ENCODE measurements at regions not wholly inside any gene's neighbourhood (a gene's known extent, or its start where the extent isn't known, plus 50 kb on each side); places are given as distances from the start of the nearest gene placed in this dataset.
"Not testable (repeated sequence)": the region's sequence is repeated elsewhere in the genome, so short reads cannot be mapped to it uniquely, and the experiment has no call there.

DNA sequence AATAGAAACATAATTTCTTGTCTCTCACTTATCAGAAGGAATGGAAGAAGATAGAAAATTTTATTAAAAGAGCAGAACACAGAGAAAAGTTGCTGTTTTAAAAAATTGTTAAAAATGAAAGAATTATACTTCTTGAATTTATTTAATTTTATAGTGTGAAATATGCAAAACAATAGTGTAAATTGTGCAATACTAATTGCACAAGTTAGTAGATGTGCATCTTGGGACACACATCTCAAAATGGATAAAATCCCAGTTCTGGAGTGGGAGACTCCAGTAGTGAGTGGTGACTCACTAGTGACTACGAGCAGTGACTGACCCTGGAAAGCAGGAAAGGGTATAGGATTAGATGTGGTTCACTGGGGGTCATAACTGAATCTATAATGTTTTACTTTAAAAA lies 223.2 kb downstream of the MSX2 start:
- H3K9ac ChIP-seq (ENCODE audit: low read depth, low read length, poor library complexity, severe bottlenecking), result no peak overlapping the region
- H3F3A ChIP-seq (ENCODE audit: low read depth), result no peaks in the 10 kb centered on the region
- TF ChIP-seq, protein P1, sequence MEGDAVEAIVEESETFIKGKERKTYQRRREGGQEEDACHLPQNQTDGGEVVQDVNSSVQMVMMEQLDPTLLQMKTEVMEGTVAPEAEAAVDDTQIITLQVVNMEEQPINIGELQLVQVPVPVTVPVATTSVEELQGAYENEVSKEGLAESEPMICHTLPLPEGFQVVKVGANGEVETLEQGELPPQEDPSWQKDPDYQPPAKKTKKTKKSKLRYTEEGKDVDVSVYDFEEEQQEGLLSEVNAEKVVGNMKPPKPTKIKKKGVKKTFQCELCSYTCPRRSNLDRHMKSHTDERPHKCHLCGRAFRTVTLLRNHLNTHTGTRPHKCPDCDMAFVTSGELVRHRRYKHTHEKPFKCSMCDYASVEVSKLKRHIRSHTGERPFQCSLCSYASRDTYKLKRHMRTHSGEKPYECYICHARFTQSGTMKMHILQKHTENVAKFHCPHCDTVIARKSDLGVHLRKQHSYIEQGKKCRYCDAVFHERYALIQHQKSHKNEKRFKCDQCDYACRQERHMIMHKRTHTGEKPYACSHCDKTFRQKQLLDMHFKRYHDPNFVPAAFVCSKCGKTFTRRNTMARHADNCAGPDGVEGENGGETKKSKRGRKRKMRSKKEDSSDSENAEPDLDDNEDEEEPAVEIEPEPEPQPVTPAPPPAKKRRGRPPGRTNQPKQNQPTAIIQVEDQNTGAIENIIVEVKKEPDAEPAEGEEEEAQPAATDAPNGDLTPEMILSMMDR (conservative IDR thresholded peaks at IDR 0.05; ENCODE audit: low read length), result no peak
- no peak for TF ChIP-seq EZH2phosphoT487 (IDR thresholded peaks at IDR 0.05; ENCODE audit: borderline replicate concordance)
- H3K79me2 ChIP-seq (ENCODE audit: insufficient read depth, low read length), result no peaks in the 10 kb centered on the region
- H3K27me3 ChIP-seq (ENCODE audit: insufficient read depth, low read length, poor library complexity, severe bottlenecking), result no peaks in the 10 kb centered on the region
- H3K4me1 ChIP-seq (ENCODE audit: insufficient read depth, low read length, poor library complexity, severe bottlenecking), result no peaks in the 10 kb centered on the region
- H4K20me1 ChIP-seq (ENCODE audit: insufficient read depth, low read length, poor library complexity, severe bottlenecking), result no peaks in the 10 kb centered on the region
- no peaks in the 10 kb centered on the region for H3K36me3 ChIP-seq (ENCODE audit: insufficient read depth, low read length)
- no peak overlapping the region for H3K4me3 ChIP-seq (ENCODE audit: low read length, poor library complexity, severe bottlenecking)
- no peak overlapping the region for H3K4me2 ChIP-seq (ENCODE audit: low read depth, low read length, poor library complexity, severe bottlenecking)
- H2AFZ ChIP-seq (ENCODE audit: low read length), result no peak overlapping the region
- no peaks in the 10 kb centered on the region for H3K9me3 ChIP-seq (ENCODE audit: insufficient read depth, low read depth, low read length)
- H3K9me2 ChIP-seq (replicated peaks; ENCODE audit: low read depth, low read length), result no peaks in the 10 kb centered on the region

DNA sequence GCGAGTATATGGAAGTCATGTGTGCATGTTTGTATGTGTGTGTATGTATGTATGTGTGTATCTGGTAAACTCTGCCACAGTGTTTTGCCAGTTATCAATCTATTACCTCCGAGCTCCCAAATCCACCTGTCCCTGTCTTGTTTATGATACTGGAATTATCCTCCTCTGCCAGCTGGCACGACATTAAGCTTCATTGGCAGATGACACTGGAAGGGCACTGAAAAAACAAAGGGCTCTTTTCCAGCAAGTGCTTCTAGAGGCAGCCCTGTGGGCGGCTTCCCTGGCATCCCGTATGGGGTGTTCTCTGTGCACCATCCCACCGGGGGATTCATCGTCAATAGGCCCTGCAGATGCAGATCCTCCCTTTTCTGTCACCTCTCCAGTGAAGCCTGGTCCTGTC lies 221.5 kb downstream of the MSX2 start:
- H3K9ac ChIP-seq (ENCODE audit: low read depth, low read length, poor library complexity, severe bottlenecking), result no peak overlapping the region
- no peaks in the 10 kb centered on the region for H3K79me2 ChIP-seq (ENCODE audit: insufficient read depth, low read length)

DNA sequence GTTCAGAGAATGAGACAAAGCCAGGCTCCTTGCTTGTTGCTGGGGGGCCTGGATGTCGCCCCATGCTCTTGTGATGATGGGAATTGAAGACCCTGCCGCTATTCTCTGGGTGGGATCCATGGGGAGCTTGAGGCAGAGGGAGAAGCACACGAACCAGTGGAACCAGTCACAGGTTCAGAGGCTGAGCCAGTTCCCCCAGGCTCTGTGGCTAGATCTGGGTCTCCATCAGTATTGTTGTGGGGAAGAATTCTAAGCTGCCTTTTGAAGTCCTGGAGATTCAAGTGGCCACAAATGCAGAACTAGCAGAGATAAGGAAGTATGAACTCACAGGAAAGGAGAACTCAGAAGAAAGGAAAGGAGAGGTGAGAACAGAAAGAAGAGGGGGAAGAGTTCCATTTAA lies 219.4 kb downstream of the MSX2 start:
- Histone ChIP-seq H2AFZ (ENCODE audit: low read length) (no peak overlapping the region), H3K9me3 (ENCODE audit: insufficient read depth, low read depth, low read length) (no peaks in the 10 kb centered on the region), H3K4me3 (ENCODE audit: low read length, poor library complexity, severe bottlenecking) (no peak overlapping the region), H3K4me1 (ENCODE audit: insufficient read depth, low read length, poor library complexity, severe bottlenecking) (no peaks in the 10 kb centered on the region), H3K9me2 (replicated peaks; ENCODE audit: low read depth, low read length) (no peaks in the 10 kb centered on the region), H3K9ac (ENCODE audit: low read depth, low read length, poor library complexity, severe bottlenecking) (no peak overlapping the region), H3F3A (ENCODE audit: low read depth) (no peaks in the 10 kb centered on the region), H4K20me1 (ENCODE audit: insufficient read depth, low read length, poor library complexity, severe bottlenecking) (no peaks in the 10 kb centered on the region), H3K79me2 (ENCODE audit: insufficient read depth, low read length) (no peaks in the 10 kb centered on the region), H3K4me2 (ENCODE audit: low read depth, low read length, poor library complexity, severe bottlenecking) (no peak overlapping the region), H3K36me3 (ENCODE audit: insufficient read depth, low read length) (no peaks in the 10 kb centered on the region), H3K27me3 (ENCODE audit: insufficient read depth, low read length, poor library complexity, severe bottlenecking) (no peaks in the 10 kb centered on the region)
- TF ChIP-seq EZH2phosphoT487 (IDR thresholded peaks at IDR 0.05; ENCODE audit: borderline replicate concordance), result no peak
- TF ChIP-seq, protein P1 (conservative IDR thresholded peaks at IDR 0.05; ENCODE audit: low read length), result no peak

More for the DNA sequence above, 221.5 kb downstream of the MSX2 start:
- H3K4me2 ChIP-seq (ENCODE audit: low read depth, low read length, poor library complexity, severe bottlenecking), result no peak overlapping the region
- H3F3A ChIP-seq (ENCODE audit: low read depth), result no peaks in the 10 kb centered on the region
- H3K36me3 ChIP-seq (ENCODE audit: insufficient read depth, low read length), result no peaks in the 10 kb centered on the region
- no peak overlapping the region for H3K4me3 ChIP-seq (ENCODE audit: low read length, poor library complexity, severe bottlenecking)
- no peaks in the 10 kb centered on the region for H3K9me3 ChIP-seq (ENCODE audit: insufficient read depth, low read depth, low read length)
- no peaks in the 10 kb centered on the region for H4K20me1 ChIP-seq (ENCODE audit: insufficient read depth, low read length, poor library complexity, severe bottlenecking)
- H3K27me3 ChIP-seq (ENCODE audit: insufficient read depth, low read length, poor library complexity, severe bottlenecking), result no peaks in the 10 kb centered on the region
- H2AFZ ChIP-seq (ENCODE audit: low read length), result no peak overlapping the region
- H3K4me1 ChIP-seq (ENCODE audit: insufficient read depth, low read length, poor library complexity, severe bottlenecking), result no peaks in the 10 kb centered on the region
- H3K9me2 ChIP-seq (replicated peaks; ENCODE audit: low read depth, low read length), result no peaks in the 10 kb centered on the region
- TF ChIP-seq, protein P1 (conservative IDR thresholded peaks at IDR 0.05; ENCODE audit: low read length), result no peak
- TF ChIP-seq EZH2phosphoT487 (IDR thresholded peaks at IDR 0.05; ENCODE audit: borderline replicate concordance), result no peak

DNA sequence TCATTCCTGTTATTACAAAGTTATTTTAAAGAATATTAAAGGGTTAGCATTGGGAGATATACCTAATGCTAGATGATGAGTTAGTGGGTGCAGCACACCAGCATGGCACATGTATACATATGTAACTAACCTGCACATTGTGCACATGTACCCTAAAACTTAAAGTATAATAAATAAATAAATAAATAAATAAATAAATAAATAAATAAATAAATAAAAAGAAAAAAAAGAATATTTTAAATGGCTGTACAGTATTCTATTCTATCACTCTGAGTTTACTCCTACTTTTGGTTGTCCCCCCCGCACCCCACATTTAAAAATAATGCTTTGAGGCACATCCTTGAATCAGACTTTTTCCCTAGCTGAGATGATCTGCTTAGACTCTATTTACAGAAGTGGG lies 218.6 kb downstream of the MSX2 start:
- H3K4me3 ChIP-seq (ENCODE audit: low read length, poor library complexity, severe bottlenecking); H3K27me3 ChIP-seq (ENCODE audit: insufficient read depth, low read length, poor library complexity, severe bottlenecking); H3K9me2 ChIP-seq (replicated peaks; ENCODE audit: low read depth, low read length); H4K20me1 ChIP-seq (ENCODE audit: insufficient read depth, low read length, poor library complexity, severe bottlenecking); H3K79me2 ChIP-seq (ENCODE audit: insufficient read depth, low read length); H3K4me1 ChIP-seq (ENCODE audit: insufficient read depth, low read length, poor library complexity, severe bottlenecking); H3K9me3 ChIP-seq (ENCODE audit: insufficient read depth, low read depth, low read length); H3K4me2 ChIP-seq (ENCODE audit: low read depth, low read length, poor library complexity, severe bottlenecking); H3F3A ChIP-seq (ENCODE audit: low read depth); H3K9ac ChIP-seq (ENCODE audit: low read depth, low read length, poor library complexity, severe bottlenecking); H3K36me3 ChIP-seq (ENCODE audit: insufficient read depth, low read length); H2AFZ ChIP-seq (ENCODE audit: low read length): not testable (repeated sequence)
